ENCODE measurements at regions not wholly inside any gene's neighbourhood (a gene's known extent, or its start where the extent isn't known, plus 50 kb on each side); places are given as distances from the start of the nearest gene placed in this dataset.

DNA sequence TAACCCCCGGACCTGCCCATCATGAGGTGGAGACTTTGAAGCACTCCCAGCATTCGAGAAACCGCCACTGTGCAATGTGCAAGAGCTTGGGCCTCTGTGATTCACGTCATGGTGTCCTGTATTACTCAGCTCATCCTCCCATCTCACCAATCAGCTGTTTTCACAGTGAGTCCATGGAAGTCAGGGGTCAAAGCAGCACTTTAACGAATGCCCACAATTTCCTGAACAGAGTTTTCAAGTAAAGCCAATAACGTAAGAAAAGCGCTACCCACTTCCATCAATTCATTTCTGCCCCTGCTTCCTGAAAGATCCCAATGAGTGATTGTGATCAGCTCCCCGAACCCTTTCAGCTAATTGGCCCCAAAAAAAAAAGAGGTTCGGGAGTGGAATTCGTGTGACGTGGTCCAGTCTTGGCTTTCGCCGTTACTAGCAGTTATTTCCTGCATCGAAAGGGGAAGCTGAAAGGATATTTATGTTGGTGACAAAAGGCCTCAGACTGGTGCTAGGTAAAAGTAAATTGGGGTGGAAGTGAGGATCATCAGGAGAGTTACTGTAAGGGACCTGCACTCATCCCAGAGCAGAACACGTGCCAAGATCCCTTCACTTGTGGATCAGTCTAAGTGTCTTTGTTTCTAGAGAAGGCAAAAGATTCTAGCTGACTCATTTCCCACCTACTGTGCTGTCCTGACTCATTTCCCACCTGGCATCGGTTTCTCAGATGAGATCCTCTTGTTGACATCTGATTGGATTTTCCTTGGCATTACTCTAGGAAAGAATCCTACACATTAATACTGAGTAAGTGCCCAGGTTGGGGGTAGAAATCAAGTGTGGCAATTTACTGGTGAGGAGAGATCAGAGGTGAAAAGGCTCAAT is 136.7 kb upstream of the NUDT7 start:
- TF ChIP-seq, protein P1, sequence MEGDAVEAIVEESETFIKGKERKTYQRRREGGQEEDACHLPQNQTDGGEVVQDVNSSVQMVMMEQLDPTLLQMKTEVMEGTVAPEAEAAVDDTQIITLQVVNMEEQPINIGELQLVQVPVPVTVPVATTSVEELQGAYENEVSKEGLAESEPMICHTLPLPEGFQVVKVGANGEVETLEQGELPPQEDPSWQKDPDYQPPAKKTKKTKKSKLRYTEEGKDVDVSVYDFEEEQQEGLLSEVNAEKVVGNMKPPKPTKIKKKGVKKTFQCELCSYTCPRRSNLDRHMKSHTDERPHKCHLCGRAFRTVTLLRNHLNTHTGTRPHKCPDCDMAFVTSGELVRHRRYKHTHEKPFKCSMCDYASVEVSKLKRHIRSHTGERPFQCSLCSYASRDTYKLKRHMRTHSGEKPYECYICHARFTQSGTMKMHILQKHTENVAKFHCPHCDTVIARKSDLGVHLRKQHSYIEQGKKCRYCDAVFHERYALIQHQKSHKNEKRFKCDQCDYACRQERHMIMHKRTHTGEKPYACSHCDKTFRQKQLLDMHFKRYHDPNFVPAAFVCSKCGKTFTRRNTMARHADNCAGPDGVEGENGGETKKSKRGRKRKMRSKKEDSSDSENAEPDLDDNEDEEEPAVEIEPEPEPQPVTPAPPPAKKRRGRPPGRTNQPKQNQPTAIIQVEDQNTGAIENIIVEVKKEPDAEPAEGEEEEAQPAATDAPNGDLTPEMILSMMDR (IDR thresholded peaks at IDR 0.05), result no peak
- no peak for TF ChIP-seq POLR2A (IDR thresholded peaks at IDR 0.05)
